ENCODE measurements at regions not wholly inside any gene's neighbourhood (a gene's known extent, or its start where the extent isn't known, plus 50 kb on each side); places are given as distances from the start of the nearest gene placed in this dataset.
A peak's percentile ranks its signal among the peaks of the same experiment; 100 is the strongest.

DNA sequence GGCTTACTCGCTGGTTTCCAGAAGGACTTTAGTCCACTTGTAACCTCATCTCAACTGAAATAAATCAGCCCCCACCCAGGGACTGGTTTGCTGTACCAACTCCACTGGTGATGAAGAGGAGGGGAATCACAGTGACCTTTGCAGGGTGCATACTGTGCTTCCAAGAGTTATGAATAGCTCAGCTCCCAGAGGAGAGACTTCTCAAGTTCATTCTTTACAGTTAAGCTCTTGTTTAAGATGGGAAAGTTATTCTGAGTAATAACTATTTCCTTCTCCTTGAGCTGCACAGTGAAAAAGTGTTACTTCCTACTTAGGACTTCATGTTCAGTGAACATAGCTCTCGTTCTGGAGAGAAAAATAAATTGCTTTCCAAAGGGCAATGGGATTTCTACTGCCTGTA, 166.5 kb upstream of the ECI2 start:
- TF ChIP-seq, protein P1, sequence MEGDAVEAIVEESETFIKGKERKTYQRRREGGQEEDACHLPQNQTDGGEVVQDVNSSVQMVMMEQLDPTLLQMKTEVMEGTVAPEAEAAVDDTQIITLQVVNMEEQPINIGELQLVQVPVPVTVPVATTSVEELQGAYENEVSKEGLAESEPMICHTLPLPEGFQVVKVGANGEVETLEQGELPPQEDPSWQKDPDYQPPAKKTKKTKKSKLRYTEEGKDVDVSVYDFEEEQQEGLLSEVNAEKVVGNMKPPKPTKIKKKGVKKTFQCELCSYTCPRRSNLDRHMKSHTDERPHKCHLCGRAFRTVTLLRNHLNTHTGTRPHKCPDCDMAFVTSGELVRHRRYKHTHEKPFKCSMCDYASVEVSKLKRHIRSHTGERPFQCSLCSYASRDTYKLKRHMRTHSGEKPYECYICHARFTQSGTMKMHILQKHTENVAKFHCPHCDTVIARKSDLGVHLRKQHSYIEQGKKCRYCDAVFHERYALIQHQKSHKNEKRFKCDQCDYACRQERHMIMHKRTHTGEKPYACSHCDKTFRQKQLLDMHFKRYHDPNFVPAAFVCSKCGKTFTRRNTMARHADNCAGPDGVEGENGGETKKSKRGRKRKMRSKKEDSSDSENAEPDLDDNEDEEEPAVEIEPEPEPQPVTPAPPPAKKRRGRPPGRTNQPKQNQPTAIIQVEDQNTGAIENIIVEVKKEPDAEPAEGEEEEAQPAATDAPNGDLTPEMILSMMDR (IDR thresholded peaks at IDR 0.05; ENCODE audit: low read depth, low read length) = no peak
- no peak overlapping the region for H3K4me3 ChIP-seq (replicated peaks in 1 of 2; ENCODE audit: low read depth in 2 of 2, low read length in 2 of 2)
- no peak for DNase-seq (ENCODE audit: low read depth in 2 of 2)

DNA sequence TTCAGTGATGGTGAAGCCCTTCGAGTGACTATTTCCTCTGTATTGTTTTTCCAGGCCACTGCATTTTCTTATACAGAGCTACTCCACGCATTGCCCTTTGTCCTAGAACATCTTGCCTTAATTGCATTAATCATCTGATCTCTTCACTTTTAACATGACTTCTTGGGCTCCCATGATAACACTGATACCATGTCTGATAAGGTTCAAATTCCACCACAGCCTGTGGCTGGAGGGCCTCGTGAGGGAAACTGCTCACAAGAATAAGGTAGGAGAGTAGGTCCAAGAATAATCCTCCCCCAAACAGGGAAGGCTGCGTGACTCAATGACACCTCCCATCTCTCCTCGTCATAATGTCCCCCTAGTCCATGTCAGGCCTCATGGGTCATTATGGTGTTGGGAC, 165.5 kb upstream of the ECI2 start:
- H3K4me3 ChIP-seq (replicated peaks in 1 of 2; ENCODE audit: low read depth in 2 of 2, low read length in 2 of 2) = no peak overlapping the region
- TF ChIP-seq, protein P1 (IDR thresholded peaks at IDR 0.05; ENCODE audit: low read depth, low read length) = no peak
- no peak for DNase-seq (ENCODE audit: low read depth in 2 of 2)

DNA sequence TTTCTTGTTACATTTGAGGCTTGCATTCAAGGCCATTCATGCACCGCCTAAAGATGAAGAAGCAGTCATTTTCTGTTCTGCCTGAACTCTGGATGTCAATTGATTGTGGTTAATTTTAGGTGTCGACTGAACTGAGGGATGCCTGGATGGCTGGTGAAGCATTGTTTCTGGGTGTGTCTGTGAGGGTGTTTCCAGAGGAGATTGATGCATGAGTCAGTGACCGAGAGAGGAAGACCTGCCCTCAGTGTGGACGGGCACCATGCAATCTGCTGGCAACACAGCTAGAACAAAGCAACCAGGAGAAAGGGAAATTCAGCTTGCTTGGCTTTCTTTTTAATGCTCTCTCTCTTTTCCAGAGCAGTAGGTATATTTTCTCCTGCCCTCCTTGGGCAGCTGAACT, 164.1 kb upstream of the ECI2 start:
- DNase-seq (ENCODE audit: low read depth in 2 of 2) = peak; percentile 27 to 34
- TF ChIP-seq, protein P1 (IDR thresholded peaks at IDR 0.05; ENCODE audit: low read depth, low read length) = no peak
- no peak overlapping the region for H3K4me3 ChIP-seq (replicated peaks in 1 of 2; ENCODE audit: low read depth in 2 of 2, low read length in 2 of 2)

DNA sequence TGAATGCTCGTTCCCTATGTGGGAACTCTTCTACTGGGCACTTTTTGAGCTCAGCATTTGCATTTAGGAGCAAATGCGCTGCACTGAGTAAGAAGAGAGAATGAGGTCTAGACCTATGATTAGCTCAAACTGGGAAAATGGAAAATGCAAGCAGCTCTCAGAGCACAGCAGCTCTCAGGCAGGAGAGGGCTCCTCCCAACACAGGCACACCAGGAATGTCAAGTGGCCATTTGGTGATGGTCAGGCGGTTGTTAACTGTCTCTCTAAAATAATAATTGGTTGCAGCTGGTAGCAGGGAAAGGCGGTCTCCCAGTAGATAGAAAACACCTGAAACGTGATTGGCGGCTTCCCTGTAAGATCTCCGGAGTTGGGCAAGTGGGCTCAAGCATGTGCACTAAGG, 162.0 kb upstream of the ECI2 start:
- no peak overlapping the region for H3K4me3 ChIP-seq (replicated peaks in 1 of 2; ENCODE audit: low read depth in 2 of 2, low read length in 2 of 2)
- DNase-seq (ENCODE audit: low read depth in 2 of 2) = no peak
- TF ChIP-seq, protein P1 (IDR thresholded peaks at IDR 0.05; ENCODE audit: low read depth, low read length) = no peak

DNA sequence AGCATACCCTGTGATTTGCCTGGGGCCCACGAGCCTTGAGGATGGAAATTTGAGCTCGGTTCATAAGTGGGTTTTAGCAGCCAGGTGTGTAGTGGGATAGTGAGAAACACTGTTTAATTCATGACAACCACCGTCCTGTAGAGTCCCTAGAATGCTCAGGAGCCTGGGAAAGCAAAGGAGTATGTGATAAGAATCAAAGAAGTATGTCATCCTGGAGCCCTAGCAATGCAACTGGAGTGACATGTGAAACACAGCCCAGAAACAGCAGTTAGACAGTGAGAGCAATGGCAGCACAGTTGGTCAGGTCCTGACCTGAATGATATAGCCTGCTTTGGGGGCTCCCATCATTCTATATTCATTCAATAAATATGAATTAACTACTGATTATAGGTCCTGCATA, 161.2 kb upstream of the ECI2 start:
- DNase-seq (ENCODE audit: low read depth in 2 of 2) = no peak
- TF ChIP-seq, protein P1 (IDR thresholded peaks at IDR 0.05; ENCODE audit: low read depth, low read length) = no peak
- no peak overlapping the region for H3K4me3 ChIP-seq (replicated peaks in 1 of 2; ENCODE audit: low read depth in 2 of 2, low read length in 2 of 2)

DNA sequence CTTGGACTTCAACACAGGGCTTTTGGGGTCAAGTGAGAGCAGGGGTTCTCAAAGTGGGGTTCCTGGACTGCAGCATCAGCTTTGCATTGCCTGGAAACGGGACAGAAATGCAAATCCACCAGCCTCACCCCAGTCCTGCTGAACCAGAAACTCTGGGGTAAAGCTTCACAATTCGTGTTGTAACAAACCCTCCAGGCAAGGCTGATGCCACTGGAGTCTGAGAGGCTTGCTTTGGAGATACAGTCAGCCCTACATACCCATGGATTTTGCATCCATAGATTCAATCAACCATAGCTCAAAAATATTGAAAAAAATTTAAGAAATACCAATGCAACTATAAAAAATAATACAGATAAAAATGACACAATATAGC, 160.4 kb upstream of the ECI2 start:
- H3K4me3 ChIP-seq (replicated peaks in 1 of 2; ENCODE audit: low read depth in 2 of 2, low read length in 2 of 2) = no peak overlapping the region
- DNase-seq (ENCODE audit: low read depth in 2 of 2) = no peak
- TF ChIP-seq, protein P1 (IDR thresholded peaks at IDR 0.05; ENCODE audit: low read depth, low read length) = no peak

DNA sequence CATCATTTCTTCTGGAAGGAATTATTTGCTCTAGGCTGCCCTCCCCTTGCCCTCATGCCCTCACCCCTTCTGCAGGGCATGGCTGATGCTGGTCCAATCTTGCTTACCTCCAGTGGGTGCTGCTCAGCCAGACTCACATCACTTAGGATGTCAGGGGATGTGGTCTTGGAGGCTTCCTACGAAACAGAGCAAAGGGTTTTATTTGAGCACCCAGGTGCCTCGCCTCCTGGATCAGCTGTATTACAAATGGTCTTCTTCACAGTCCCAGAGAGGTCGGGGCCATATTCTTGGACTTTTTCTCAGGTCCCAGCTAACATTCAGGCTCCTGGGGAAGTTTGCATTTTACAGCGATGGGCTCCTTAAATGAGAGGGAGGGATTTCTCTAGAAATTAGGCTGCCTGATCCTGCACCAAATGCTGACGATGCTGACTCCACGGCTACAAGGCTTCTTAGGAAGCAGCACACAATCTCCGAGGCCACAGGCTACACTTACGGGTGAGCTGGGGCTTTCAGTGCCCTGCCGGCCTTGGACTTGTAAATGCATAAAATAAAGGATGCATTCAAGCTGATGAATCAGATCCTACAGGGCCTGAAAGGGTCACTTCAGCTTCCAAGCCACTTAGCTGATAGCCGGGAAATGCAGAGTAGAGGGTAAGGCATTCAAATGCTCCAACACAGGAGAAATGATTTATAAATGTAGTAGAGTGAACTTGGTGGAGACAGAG, 159.8 kb upstream of the ECI2 start:
- TF ChIP-seq, protein P1 (IDR thresholded peaks at IDR 0.05; ENCODE audit: low read depth, low read length) = no peak
- no peak for DNase-seq (ENCODE audit: low read depth in 2 of 2)
- no peak overlapping the region for H3K4me3 ChIP-seq (replicated peaks in 1 of 2; ENCODE audit: low read depth in 2 of 2, low read length in 2 of 2)
